ENCODE measurements at regions not wholly inside any gene's neighbourhood (a gene's known extent, or its start where the extent isn't known, plus 50 kb on each side); places are given as distances from the start of the nearest gene placed in this dataset.

- no peaks in the 10 kb centered on the region for H3K36me3 Mint-ChIP-seq (ENCODE audit: insufficient read depth, unreplicated experiment)
- DNase-seq (ENCODE audit: unreplicated experiment), result no peak
- intact Hi-C loops (cut with micrococcal nuclease), result no loop called here
- H3K27ac Mint-ChIP-seq (ENCODE audit: low read depth, unreplicated experiment), result no peak overlapping the region
- ChIA-PET CTCF (no interaction called here), POLR2A (no interaction called here)
- TF ChIP-seq CTCF (IDR thresholded peaks at IDR 0.05; ENCODE audit: unreplicated experiment), result no peak
- H3K9me3 Mint-ChIP-seq (ENCODE audit: unreplicated experiment), result peaks cover 14% of the 10 kb centered on the region
- H3K27me3 Mint-ChIP-seq (ENCODE audit: insufficient read depth, unreplicated experiment), result no peaks in the 10 kb centered on the region
- H3K4me1 Mint-ChIP-seq (ENCODE audit: insufficient read depth, unreplicated experiment), result peaks cover 4% of the 10 kb centered on the region
- no peak overlapping the region for H3K4me3 Mint-ChIP-seq (ENCODE audit: unreplicated experiment)
- no TSS peak for BruUV-seq (replicated peaks)
These were observed 185.6 kb upstream of the COX10 start for GRCh38 chr17:13883659-13884058.

- ChIA-PET CTCF (interaction anchor here (0.6 kb wide), 1 partner anchor 865 kb away, joined by 3 read pairs; no protein-coding TSS in a partner anchor), POLR2A (no interaction called here)
- Mint-ChIP-seq H3K27ac (ENCODE audit: low read depth, unreplicated experiment) (no peak overlapping the region), H3K36me3 (ENCODE audit: insufficient read depth, unreplicated experiment) (no peaks in the 10 kb centered on the region), H3K4me1 (ENCODE audit: insufficient read depth, unreplicated experiment) (peaks cover 4% of the 10 kb centered on the region), H3K27me3 (ENCODE audit: insufficient read depth, unreplicated experiment) (no peaks in the 10 kb centered on the region), H3K4me3 (ENCODE audit: unreplicated experiment) (no peak overlapping the region), H3K9me3 (ENCODE audit: unreplicated experiment) (peaks cover 14% of the 10 kb centered on the region)
- intact Hi-C loops (cut with micrococcal nuclease), result no loop called here
- BruUV-seq (replicated peaks), result no TSS peak
- DNase-seq (ENCODE audit: unreplicated experiment), result no peak
- TF ChIP-seq CTCF (IDR thresholded peaks at IDR 0.05; ENCODE audit: unreplicated experiment), result no peak
These were observed 185.0 kb upstream of the COX10 start for GRCh38 chr17:13884347-13884746.

- no peak overlapping the region for H3K4me3 Mint-ChIP-seq (ENCODE audit: unreplicated experiment)
- H3K36me3 Mint-ChIP-seq (ENCODE audit: insufficient read depth, unreplicated experiment), result no peaks in the 10 kb centered on the region
- no peak for DNase-seq (ENCODE audit: unreplicated experiment)
- ChIA-PET POLR2A (interaction anchor here (0.6 kb wide), 1 partner anchor 46 kb away, joined by 3 read pairs; no protein-coding TSS in a partner anchor), CTCF (interaction anchor here (1.0 kb wide), 1 partner anchor 436 kb away, joined by 3 read pairs; no protein-coding TSS in a partner anchor)
- peaks cover 4% of the 10 kb centered on the region for H3K4me1 Mint-ChIP-seq (ENCODE audit: insufficient read depth, unreplicated experiment)
- intact Hi-C loops (cut with micrococcal nuclease), result no loop called here
- no peak for TF ChIP-seq CTCF (IDR thresholded peaks at IDR 0.05; ENCODE audit: unreplicated experiment)
- no TSS peak for BruUV-seq (replicated peaks)
- peaks cover 14% of the 10 kb centered on the region for H3K9me3 Mint-ChIP-seq (ENCODE audit: unreplicated experiment)
- no peaks in the 10 kb centered on the region for H3K27me3 Mint-ChIP-seq (ENCODE audit: insufficient read depth, unreplicated experiment)
- H3K27ac Mint-ChIP-seq (ENCODE audit: low read depth, unreplicated experiment), result no peak overlapping the region
These were observed 183.8 kb upstream of the COX10 start for GRCh38 chr17:13885550-13885949.

- H3K4me1 Mint-ChIP-seq (ENCODE audit: insufficient read depth, unreplicated experiment), result peaks cover 4% of the 10 kb centered on the region
- ChIA-PET POLR2A (no interaction called here), CTCF (interaction anchor here (1.0 kb wide), 1 partner anchor 435 kb away, joined by 3 read pairs; no protein-coding TSS in a partner anchor)
- no peak for DNase-seq (ENCODE audit: unreplicated experiment)
- intact Hi-C loops (cut with micrococcal nuclease), result no loop called here
- H3K27me3 Mint-ChIP-seq (ENCODE audit: insufficient read depth, unreplicated experiment), result no peaks in the 10 kb centered on the region
- no peak overlapping the region for H3K4me3 Mint-ChIP-seq (ENCODE audit: unreplicated experiment)
- H3K9me3 Mint-ChIP-seq (ENCODE audit: unreplicated experiment), result peaks cover 14% of the 10 kb centered on the region
- no peaks in the 10 kb centered on the region for H3K36me3 Mint-ChIP-seq (ENCODE audit: insufficient read depth, unreplicated experiment)
- no TSS peak for BruUV-seq (replicated peaks)
- H3K27ac Mint-ChIP-seq (ENCODE audit: low read depth, unreplicated experiment), result no peak overlapping the region
- no peak for TF ChIP-seq CTCF (IDR thresholded peaks at IDR 0.05; ENCODE audit: unreplicated experiment)
These were observed 183.1 kb upstream of the COX10 start for GRCh38 chr17:13885953-13886889.

All from MCF 10A (cell line).